ENCODE measurements at regions not wholly inside any gene's neighbourhood (a gene's known extent, or its start where the extent isn't known, plus 50 kb on each side); places are given as distances from the start of the nearest gene placed in this dataset.
"Not testable (repeated sequence)": the region's sequence is repeated elsewhere in the genome, so short reads cannot be mapped to it uniquely, and the experiment has no call there.

DNA sequence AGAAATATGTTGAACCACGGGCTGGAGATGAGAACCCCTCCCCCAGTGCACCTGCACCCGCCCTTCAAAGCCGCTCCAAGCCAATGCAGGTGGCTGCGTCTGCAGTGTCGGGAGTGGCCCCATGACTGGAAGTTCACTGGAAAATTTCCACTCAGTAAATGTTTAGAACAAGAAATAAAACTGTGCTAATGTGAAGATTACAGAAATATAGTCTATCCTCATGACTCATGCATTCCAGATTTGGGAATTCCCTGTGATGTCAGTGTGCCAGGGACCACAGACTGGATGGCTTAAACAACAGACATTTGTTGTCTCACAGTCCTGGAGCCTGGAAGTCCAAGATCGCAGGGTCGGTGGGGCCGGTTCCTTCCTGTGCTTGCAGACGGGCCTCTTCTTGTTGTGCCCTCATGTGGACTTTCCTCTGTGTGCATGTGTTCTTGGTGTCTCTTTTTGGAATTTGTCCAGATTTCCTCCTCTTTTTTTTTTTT lies 3967.0 kb upstream of the TPTE start:
- H3K27me3 Mint-ChIP-seq; H3K4me3 Mint-ChIP-seq; H3K27ac Mint-ChIP-seq; H3K4me1 Mint-ChIP-seq; ATAC-seq; DNase-seq; H3K36me3 Mint-ChIP-seq; CTCF ChIA-PET; H3K9me3 Mint-ChIP-seq (ENCODE audit: low read depth): not testable (repeated sequence)

- H3K27ac Mint-ChIP-seq; DNase-seq; CTCF ChIA-PET; ATAC-seq; H3K9me3 Mint-ChIP-seq (ENCODE audit: low read depth); H3K4me1 Mint-ChIP-seq; H3K4me3 Mint-ChIP-seq; H3K27me3 Mint-ChIP-seq; H3K36me3 Mint-ChIP-seq: not testable (repeated sequence)
Observed at GRCh38 chr21:6556516-6556915, 3964.9 kb upstream of the TPTE start.

- H3K27me3 Mint-ChIP-seq; H3K9me3 Mint-ChIP-seq (ENCODE audit: low read depth); H3K4me1 Mint-ChIP-seq; H3K36me3 Mint-ChIP-seq; CTCF ChIA-PET; H3K27ac Mint-ChIP-seq; H3K4me3 Mint-ChIP-seq; ATAC-seq; DNase-seq: not testable (repeated sequence)
Observed at GRCh38 chr21:6557415-6557814, 3964.0 kb upstream of the TPTE start.

- H3K4me3 Mint-ChIP-seq; H3K27me3 Mint-ChIP-seq; H3K27ac Mint-ChIP-seq; H3K4me1 Mint-ChIP-seq; ATAC-seq; CTCF ChIA-PET; H3K9me3 Mint-ChIP-seq (ENCODE audit: low read depth); H3K36me3 Mint-ChIP-seq; DNase-seq: not testable (repeated sequence)
Observed at GRCh38 chr21:6561168-6561567, 3960.2 kb upstream of the TPTE start.

GRCh38 chr21:6561578-6561977 lies 3959.8 kb upstream of the TPTE start:
- H3K9me3 Mint-ChIP-seq (ENCODE audit: low read depth); ATAC-seq; H3K4me3 Mint-ChIP-seq; DNase-seq; H3K27ac Mint-ChIP-seq; H3K27me3 Mint-ChIP-seq; H3K4me1 Mint-ChIP-seq; CTCF ChIA-PET; H3K36me3 Mint-ChIP-seq: not testable (repeated sequence)

GRCh38 chr21:6564543-6565166 lies 3956.7 kb upstream of the TPTE start:
- H3K27me3 Mint-ChIP-seq; H3K4me3 Mint-ChIP-seq; H3K4me1 Mint-ChIP-seq; H3K36me3 Mint-ChIP-seq; CTCF ChIA-PET; H3K9me3 Mint-ChIP-seq (ENCODE audit: low read depth); DNase-seq; H3K27ac Mint-ChIP-seq: not testable (repeated sequence)
- peak; percentile 18 for ATAC-seq

DNA sequence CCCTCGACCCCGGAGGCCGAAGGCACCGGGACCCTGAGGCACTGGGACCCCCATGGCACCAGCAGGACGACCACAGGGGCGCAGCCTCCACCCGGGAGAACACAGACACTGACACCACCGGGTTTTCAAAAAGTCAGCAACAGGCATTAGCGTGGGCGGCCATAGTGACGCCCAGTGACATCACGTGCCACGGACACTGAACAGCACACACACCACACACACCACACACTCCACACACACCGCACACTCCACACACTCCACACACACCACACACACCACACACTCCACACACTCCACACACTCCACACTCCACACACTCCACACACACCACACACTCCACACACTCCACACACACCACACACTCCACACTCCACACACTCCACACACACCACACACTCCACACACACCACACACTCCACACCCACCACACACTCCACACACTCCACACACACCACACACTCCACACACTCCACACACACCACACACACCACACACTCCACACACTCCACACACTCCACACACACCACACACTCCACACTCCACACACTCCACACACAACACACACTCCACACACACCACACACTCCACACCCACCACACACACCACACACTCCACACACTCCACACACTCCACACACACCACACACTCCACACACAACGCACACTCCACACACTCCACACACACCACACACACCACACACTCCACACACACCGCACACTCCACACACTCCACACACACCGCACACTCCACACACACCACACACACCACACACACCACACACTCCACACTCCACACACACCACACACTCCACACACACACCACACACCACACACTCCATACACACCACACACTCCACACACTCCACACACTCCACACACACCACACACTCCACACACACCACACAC lies 3955.9 kb upstream of the TPTE start:
- H3K36me3 Mint-ChIP-seq; H3K9me3 Mint-ChIP-seq (ENCODE audit: low read depth); H3K4me3 Mint-ChIP-seq; CTCF ChIA-PET; H3K4me1 Mint-ChIP-seq; H3K27me3 Mint-ChIP-seq; H3K27ac Mint-ChIP-seq: not testable (repeated sequence)
- ATAC-seq (peak; percentile 17), DNase-seq (peak; percentile 48)

DNA sequence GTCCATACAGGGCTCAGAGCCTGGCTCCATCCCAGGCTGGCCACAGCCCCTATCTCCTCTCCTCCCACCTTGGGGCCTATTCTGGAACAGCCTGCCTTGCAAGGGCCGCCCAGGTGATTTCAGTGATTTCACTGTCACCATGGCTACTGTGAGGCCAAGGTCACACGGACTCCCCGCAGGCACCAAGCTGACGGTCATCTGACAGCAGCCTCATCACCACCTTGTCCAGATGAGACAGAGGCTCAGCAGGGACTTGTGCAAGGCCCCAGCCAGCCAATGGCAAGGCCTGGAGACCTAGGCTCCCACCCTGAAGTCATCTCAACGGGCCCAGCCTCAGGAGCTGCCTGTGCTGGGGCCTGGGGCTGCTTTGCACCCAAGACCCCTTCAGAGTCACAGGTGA lies 3953.8 kb upstream of the TPTE start:
- CTCF ChIA-PET; H3K27ac Mint-ChIP-seq; DNase-seq; H3K4me1 Mint-ChIP-seq; H3K36me3 Mint-ChIP-seq; H3K4me3 Mint-ChIP-seq; H3K9me3 Mint-ChIP-seq (ENCODE audit: low read depth); H3K27me3 Mint-ChIP-seq; ATAC-seq: not testable (repeated sequence)

GRCh38 chr21:6569152-6569551 lies 3952.2 kb upstream of the TPTE start:
- H3K36me3 Mint-ChIP-seq; H3K4me1 Mint-ChIP-seq; H3K4me3 Mint-ChIP-seq; DNase-seq; CTCF ChIA-PET; H3K27me3 Mint-ChIP-seq; H3K9me3 Mint-ChIP-seq (ENCODE audit: low read depth); H3K27ac Mint-ChIP-seq: not testable (repeated sequence)
- peak; percentile 64 for ATAC-seq

DNA sequence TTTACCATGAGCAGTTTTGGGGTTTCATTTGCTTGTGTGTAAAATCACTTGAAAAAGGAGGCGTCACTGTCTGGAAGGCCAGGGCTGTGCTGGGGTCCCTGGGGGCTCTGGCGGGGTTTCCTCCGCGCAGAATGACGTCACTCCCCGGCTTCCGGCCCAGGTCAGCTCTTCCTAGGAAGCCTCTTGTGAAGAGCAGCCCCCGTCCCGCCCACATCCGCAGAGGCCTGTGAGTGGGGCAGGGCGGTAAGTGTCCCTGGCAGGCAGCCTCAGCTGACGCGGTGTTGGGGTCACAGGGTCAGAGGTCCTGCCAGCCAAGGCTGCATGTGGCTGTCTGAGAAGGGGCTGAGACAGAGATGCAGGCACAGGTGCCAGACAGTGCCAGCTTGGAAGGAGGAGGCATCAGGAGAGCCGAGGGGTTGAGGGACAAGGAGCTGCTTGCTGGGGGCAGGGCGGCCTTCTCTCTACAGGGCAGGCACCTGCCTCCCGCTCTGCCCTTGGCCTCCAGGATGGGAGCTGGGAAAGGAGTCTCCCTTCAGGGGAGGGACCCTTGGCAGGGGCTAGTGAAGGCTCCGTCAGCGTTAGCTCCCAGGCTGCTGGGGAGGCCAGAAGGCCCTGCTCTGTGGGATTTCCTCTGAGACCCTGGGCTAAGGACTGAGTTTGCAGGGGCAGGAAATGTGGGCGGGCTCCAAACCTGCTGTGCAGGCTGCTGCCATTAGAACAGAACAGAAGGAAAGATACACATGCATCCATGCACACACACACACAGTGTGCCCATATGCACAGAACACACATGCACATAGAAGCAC lies 3951.6 kb upstream of the TPTE start:
- DNase-seq; H3K27ac Mint-ChIP-seq; H3K9me3 Mint-ChIP-seq (ENCODE audit: low read depth); H3K27me3 Mint-ChIP-seq; H3K4me3 Mint-ChIP-seq; H3K36me3 Mint-ChIP-seq; CTCF ChIA-PET; H3K4me1 Mint-ChIP-seq: not testable (repeated sequence)
- ATAC-seq: peak; percentile 87

- H3K4me1 Mint-ChIP-seq; H3K9me3 Mint-ChIP-seq (ENCODE audit: low read depth); H3K27ac Mint-ChIP-seq; H3K4me3 Mint-ChIP-seq; H3K27me3 Mint-ChIP-seq; H3K36me3 Mint-ChIP-seq; DNase-seq; CTCF ChIA-PET; ATAC-seq: not testable (repeated sequence)
Observed at GRCh38 chr21:6570700-6571368, 3950.5 kb upstream of the TPTE start.

- not testable (repeated sequence) for H3K36me3 Mint-ChIP-seq
Observed at GRCh38 chr21:6573576-6573975, 3947.8 kb upstream of the TPTE start.

DNA sequence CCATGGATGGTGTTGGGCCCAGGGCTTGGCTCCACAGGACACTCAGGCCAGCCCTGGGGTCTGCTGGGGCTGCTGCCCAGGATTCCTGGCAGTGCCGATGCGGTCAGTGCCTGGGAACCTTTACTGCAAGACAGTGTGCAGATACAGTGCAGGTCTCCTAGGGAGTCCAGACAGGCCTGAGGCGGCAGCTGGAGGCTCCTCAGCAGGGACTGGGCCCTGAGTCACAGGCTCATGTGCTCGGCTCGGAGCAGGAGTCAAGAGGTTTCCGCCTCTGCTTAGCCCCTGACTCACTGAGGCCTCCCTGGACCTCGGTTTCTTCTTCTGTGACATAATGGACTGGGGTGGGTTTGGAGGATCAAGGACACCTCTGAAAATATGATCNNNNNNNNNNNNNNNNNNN lies 3941.6 kb upstream of the TPTE start:
- H3K4me1 Mint-ChIP-seq; H3K9me3 Mint-ChIP-seq (ENCODE audit: low read depth); ATAC-seq; CTCF ChIA-PET; H3K27me3 Mint-ChIP-seq; H3K4me3 Mint-ChIP-seq; DNase-seq; H3K36me3 Mint-ChIP-seq; H3K27ac Mint-ChIP-seq: not testable (repeated sequence)

More at GRCh38 chr21:6573576-6573975, 3947.8 kb upstream of the TPTE start:
- DNase-seq; H3K27ac Mint-ChIP-seq; ATAC-seq; CTCF ChIA-PET; H3K4me1 Mint-ChIP-seq; H3K4me3 Mint-ChIP-seq; H3K27me3 Mint-ChIP-seq; H3K9me3 Mint-ChIP-seq (ENCODE audit: low read depth): not testable (repeated sequence)

Measured in activated CD8-positive, alpha-beta memory T cell treated with anti-CD3 and anti-CD28 coated beads, Interleukin-2, amount 10 ng/mL, durations not matched to agents 7 days and 5 days (primary cell).